EH (cell line): ENCODE measurements at regions not wholly inside any gene's neighbourhood (a gene's known extent, or its start where the extent isn't known, plus 50 kb on each side); places are given as distances from the start of the nearest gene placed in this dataset.

Source experiments
- DNase-seq: peaks from one replicate; pipeline ENCODE4 v3.0.0-alpha.2; 2015; ENCODE audit warnings: low read depth

DNA sequence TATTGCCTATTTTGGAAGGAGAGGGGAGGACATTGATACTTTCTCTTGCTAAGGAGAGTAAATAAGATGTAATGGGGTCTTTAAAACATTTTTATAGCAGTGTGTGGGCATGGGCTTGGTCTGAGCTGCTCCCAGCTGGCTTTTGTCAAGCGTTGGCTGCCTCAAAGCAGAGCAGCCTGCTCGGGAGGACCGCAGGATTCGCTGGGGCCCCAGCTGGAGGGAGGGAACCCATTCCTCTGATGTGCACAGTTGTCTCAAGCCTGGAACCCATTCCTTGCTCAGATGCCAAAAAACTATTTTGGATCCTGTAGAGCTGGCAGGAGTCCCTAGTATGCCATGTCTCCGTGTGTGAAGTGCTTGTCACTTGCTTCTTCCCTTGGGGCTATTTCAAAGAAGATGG, 59.4 kb upstream of the RMDN2 start:
- DNase-seq, result no peak

DNA sequence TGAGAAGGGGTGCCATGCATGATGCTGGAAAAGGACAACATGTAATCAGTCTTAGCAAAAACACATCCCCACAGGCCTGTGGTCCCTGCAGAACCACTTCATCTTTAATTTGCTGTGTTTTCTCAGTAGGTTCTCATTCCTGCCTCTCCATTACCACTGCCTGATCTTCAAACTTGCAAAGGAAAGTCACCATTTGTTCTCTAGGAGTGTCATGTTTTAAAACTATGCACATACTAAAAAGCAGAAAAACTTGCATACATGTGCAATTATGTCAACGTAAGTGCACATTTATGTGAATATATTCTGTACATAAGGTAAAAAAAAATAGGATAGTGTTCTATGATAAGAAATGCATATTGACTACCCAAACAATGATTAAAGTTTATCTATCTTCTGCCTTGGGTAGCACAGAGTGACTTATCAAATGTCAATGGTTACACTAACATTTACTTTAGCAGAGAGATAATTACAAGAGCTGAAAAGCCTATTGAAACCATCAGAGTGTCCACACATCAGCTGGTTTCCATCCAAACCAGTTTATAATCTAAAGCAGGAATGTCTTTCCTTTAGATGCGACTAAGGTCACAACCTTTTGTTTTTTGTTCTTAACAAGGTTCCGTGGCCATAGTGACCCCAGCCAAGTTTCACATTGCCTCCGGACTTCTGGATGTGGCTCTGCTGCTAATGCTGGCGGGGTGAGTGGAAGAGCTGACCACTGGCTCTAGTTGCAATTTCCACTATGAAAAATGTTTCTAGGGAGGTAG, 58.7 kb upstream of the RMDN2 start:
- DNase-seq, result no peak

DNA sequence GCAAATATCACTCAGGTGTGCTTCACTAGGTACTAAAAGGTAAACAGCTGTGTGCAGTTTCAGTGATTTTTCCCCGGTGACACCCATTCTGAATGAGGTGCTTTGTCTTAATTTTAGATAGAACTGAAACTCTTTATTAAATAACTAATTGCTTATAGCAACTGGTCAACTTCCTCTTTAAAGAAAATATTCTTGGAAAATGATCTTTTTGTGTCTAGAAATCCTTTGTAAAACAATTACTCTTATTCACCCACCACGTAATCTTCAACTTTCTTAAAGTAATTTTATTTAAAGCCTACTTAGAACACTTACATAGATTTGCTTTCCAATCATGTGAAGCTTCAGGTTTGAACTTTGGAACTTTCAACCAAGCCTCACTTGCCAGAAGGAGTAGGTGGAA, 57.9 kb upstream of the RMDN2 start:
- DNase-seq, result no peak

DNA sequence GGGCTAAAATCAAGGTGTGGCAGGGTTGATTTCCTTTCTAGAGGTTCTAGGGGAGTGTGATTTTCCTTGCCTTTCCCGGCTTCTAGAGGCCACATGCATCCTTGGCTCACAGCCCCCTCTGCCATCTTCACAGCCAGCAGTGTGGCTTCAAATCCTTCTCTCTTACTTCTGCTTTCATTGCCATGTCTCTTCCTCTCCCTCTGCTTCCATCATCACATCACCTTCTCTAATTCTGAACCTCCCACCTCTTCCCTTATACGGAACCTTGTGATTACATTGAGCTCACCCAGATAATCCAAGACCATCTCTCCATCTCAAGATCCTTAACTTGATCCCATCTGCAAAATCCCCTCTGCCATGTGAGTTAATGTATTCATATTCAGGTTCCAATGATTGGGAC, 56.2 kb upstream of the RMDN2 start:
- no peak for DNase-seq

DNA sequence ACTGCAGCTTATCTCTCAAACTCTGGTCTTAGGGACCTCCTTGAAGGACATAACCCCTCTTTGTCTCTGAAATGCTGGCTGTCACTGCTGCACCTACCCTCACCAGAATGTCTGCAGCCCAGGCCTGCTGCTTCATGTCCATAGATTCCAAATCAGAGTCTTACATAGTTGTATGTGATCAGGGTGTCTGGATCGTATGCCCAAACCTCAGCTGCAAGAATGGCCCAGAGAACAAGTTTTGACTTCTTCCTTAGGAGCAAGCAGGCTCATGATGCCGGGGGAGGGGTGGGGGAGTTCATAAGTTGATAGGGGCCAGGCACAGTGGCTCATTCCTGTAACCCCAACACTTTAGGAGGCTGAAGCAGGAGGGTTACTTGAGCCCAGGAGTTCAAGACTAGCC, 55.8 kb upstream of the RMDN2 start:
- no peak for DNase-seq

DNA sequence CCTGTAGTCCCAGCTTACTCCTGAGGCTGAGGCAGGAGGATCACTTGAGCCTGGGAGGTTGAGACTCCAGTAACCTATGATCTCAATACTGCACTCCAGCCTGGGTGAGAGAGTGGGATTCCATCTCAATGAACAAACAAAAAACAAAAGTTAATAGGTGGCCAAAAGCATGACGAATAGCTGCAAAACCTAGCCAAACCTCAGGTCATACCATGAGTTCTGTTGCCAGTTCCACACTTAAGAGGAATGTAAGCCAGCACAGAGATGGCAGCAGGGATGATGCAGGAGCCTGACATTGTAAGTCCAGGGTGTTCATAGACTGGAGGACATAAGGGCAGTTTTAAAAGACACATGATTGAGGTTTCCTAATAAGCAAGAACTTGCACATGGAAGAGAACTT, 55.3 kb upstream of the RMDN2 start:
- peak; percentile 77 for DNase-seq

DNA sequence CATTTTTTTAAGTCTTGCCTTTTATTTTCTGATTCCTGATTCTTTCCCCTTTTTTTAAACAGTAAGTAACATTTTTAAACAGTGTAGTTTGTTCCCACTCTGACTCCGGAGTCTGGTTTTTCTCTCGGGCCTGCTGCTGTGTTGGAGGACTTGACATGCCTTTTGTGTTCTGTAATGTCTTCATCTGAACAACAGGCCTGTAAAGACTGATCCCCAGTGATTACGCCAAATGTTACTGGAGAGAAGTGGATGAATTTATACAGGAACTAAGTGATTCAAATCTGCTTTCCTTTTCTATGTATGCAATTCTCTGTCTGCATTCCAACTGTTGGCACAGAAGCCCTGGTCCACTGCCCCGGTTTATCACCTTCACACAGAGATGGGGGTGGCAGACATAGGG, 54.3 kb upstream of the RMDN2 start:
- DNase-seq, result peak; percentile 53

DNA sequence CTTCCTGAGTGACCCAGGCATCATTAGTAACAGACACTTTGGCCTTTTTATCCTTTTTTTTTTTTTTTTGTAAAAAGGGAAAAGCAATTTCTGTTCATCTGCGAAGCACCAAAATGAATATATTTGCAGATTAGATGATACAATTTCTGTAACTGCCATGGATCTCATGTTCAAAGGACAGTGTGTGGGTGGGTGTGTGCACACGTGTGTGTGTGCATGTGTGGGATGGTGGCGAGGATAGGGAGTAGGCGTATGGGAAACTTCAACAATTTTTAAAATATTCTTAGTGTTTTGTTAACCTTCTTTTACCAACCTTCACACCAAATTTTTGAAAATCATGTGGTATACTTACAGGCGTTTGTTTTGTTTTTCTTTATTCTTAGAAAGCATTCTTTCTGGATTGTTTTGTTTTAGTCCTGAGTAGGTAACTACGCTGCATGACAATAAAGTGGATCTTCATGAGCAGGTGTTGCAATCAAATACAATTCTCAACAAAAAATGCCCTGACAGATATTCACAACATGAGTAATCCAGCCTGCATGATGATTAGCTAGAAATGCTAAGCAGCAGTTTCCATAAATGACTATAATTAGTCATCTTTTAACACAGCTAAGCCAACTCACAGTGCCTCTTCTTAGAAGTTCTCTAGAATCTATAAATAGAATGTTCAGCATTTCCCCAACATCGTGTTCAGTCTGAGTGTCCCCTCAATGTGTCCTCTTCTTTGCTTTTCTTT, 53.5 kb upstream of the RMDN2 start:
- DNase-seq, result peak; percentile 94

DNA sequence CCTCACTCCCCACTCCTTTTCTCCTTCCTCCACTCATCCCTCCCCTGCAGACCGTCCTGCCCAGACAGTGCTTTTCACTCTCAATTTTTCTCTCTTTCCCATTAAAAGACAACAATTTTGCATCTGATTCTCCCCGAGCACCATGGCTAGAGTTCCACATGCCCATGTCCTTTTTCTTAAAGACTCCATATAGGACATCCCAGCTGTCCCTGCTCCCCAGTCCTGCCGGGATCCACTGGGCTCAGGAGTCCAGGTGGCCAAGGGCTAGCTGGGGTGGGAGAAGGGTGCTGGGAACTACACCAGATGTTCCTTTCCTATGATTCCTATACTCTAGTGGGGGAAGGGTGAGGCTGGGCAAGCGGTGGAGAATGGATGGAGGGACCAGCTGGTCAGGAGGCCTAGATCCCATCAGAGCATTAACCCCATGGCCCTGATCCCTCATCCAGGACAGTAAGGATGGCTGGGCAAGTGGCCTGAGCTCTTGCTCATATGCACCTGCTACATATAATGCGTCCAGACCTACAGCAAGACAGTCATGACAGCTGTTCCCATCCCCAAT, 52.8 kb upstream of the RMDN2 start:
- DNase-seq, result no peak

DNA sequence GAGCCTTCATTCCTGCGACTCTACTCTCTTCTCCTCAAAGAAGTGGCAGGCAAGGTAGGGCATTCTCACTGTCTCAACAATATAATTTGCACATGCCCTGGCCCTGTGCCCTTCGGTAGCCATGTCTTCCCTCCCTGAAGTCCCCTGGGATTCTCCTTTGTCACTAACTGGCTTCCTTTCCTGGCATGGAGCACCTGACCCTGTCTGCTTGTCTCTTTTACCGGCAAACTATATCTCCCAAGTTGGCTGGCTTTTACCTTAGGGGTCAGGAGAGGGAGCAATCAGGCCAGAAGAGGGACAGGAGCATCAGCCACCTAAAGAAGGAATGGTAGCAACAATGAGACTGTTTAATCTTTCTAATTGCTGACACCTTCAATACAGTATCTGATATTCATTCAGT, 51.9 kb upstream of the RMDN2 start:
- no peak for DNase-seq

DNA sequence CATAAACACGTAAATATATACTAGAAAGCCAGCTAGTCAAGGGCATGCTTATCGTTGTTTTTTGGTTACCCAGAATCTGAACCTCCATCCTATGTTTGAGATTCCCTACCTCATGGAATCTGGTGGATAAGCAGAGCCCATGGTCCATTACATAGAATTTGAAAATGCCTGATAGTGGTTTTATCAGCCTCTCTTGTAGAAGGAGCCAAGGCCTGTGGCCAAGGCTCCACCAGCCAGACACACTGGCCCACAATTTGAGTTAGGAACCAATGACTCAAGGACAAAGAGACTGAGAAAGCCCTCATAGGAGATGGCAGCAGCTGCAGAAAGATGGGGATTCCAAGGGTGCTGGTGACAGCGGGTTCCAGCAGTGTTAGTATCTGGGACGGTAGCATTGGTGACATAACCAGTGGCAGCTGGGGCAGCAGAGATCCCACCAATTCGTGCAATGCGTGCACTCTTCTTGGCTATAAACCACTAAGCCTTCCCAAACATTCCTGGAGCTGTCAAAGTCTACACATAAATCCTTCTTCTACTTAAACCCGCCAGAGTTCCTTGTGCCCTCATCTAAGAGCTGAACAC, 51.2 kb upstream of the RMDN2 start:
- no peak for DNase-seq

DNA sequence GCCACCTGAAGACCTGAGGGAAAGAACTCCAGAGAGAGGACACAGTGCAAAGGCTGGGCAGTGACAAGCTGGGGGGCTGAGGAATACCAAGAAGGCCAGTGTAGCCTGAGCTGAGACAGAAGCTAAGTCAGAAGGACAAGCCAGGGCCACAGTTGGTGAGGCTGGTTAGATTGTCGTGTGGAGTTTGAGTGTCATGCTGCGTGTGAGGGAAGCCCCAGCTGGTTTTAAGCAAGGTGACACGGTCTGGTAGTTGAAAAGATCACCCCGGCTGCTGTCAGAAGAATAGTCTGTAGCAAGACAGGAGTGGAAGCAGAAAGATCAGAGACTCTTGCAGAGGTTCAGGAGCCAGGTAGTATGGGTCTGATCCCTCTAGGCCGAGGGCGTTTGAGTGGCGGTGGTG, 50.6 kb upstream of the RMDN2 start:
- no peak for DNase-seq
